Stimulated activated effector memory CD8-positive, alpha-beta T cell treated with anti-CD3 and anti-CD28 coated beads, Interleukin-12 subunit alpha, Interleukin-12 subunit beta, amount 100 ng/mL, for 72 hours (primary cell): ENCODE measurements at regions not wholly inside any gene's neighbourhood (a gene's known extent, or its start where the extent isn't known, plus 50 kb on each side); places are given as distances from the start of the nearest gene placed in this dataset.
A peak's percentile ranks its signal among the peaks of the same experiment; 100 is the strongest.

ENCODE experiments used
- ATAC-seq: fragments of 150-1000 bp; cut with Tn5 transposase; 2 replicates; pipeline ENCODE4 v1.10.0; 2021
- DNase-seq, 2 donors: peaks; one replicate each; pipeline ENCODE4 v3.0.0; 2021 to 2022; ENCODE audit warnings: low spot score in 2 of 2
- H3K27ac Mint-ChIP-seq: one replicate; pipeline ENCODE4 v1.8.0; 2022; ENCODE audit warnings: mild to moderate bottlenecking, mixed read lengths
- H3K36me3 Mint-ChIP-seq: one replicate; pipeline ENCODE4 v1.8.0; 2022; ENCODE audit warnings: mild to moderate bottlenecking, mixed read lengths
- H3K4me1 Mint-ChIP-seq: one replicate; pipeline ENCODE4 v1.8.0; 2022; ENCODE audit warnings: mixed read lengths
- H3K4me3 Mint-ChIP-seq: one replicate; pipeline ENCODE4 v1.8.0; 2022; ENCODE audit warnings: mild to moderate bottlenecking, mixed read lengths
- H3K9me3 Mint-ChIP-seq: one replicate; pipeline ENCODE4 v1.8.0; 2022; ENCODE audit warnings: mixed read lengths

- H3K4me1 Mint-ChIP-seq = peaks cover 27% of the 10 kb centered on the region
- DNase-seq (no peak), ATAC-seq (no peak)
- H3K36me3 Mint-ChIP-seq = no peaks in the 10 kb centered on the region
- H3K9me3 Mint-ChIP-seq = no peaks in the 10 kb centered on the region
- H3K27ac Mint-ChIP-seq = no peak overlapping the region
- H3K4me3 Mint-ChIP-seq = no peak overlapping the region
These were observed 76.8 kb upstream of the EPC2 start for GRCh38 chr2:148567716-148568115.

DNA sequence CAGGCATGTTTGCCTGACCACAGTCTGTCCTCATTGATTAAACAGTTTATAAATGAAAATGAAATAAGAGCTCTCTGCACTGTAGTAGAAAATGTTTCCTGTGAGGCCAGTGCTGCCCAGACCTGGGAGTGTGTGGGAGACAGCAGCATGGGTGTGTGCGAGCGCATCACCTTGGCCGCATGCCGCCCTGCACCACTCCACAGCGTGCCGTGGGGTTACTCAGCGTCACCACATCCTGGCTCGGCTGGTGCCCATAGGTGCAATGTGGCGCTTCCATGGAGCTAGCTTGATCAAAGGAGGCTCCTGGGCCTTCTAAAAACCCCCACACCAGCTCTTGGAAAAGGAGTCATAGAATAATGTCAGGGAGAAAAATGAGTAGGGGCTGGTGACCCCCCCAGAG is 76.0 kb upstream of the EPC2 start:
- Mint-ChIP-seq H3K4me1 (peaks cover 27% of the 10 kb centered on the region), H3K9me3 (no peaks in the 10 kb centered on the region), H3K4me3 (peak overlapping the region; percentile 27), H3K36me3 (no peaks in the 10 kb centered on the region), H3K27ac (no peak overlapping the region)
- DNase-seq = peak in 1 of 2 donors; percentile 25
- peak; percentile 99 for ATAC-seq

- H3K4me3 Mint-ChIP-seq = peak overlapping the region; percentile 27
- H3K4me1 Mint-ChIP-seq = peaks cover 27% of the 10 kb centered on the region
- DNase-seq (no peak), ATAC-seq (no peak)
- H3K9me3 Mint-ChIP-seq = no peaks in the 10 kb centered on the region
- no peak overlapping the region for H3K27ac Mint-ChIP-seq
- no peaks in the 10 kb centered on the region for H3K36me3 Mint-ChIP-seq
These were observed 75.3 kb upstream of the EPC2 start for GRCh38 chr2:148569221-148569620.

GRCh38 chr2:148570989-148571388 is 73.6 kb upstream of the EPC2 start:
- Mint-ChIP-seq H3K27ac (no peak overlapping the region), H3K36me3 (no peaks in the 10 kb centered on the region)
- ATAC-seq = no peak

GRCh38 chr2:148577845-148578492 is 66.6 kb upstream of the EPC2 start:
- DNase-seq = no peak
- no peak overlapping the region for H3K27ac Mint-ChIP-seq
- H3K4me3 Mint-ChIP-seq = no peak overlapping the region
- no peaks in the 10 kb centered on the region for H3K4me1 Mint-ChIP-seq
- ATAC-seq = no peak
- H3K9me3 Mint-ChIP-seq = no peaks in the 10 kb centered on the region
- H3K36me3 Mint-ChIP-seq = no peaks in the 10 kb centered on the region

More at GRCh38 chr2:148570989-148571388, 73.6 kb upstream of the EPC2 start:
- no peak for DNase-seq
- Mint-ChIP-seq H3K9me3 (no peaks in the 10 kb centered on the region), H3K4me3 (no peak overlapping the region), H3K4me1 (peaks cover 27% of the 10 kb centered on the region)

DNA sequence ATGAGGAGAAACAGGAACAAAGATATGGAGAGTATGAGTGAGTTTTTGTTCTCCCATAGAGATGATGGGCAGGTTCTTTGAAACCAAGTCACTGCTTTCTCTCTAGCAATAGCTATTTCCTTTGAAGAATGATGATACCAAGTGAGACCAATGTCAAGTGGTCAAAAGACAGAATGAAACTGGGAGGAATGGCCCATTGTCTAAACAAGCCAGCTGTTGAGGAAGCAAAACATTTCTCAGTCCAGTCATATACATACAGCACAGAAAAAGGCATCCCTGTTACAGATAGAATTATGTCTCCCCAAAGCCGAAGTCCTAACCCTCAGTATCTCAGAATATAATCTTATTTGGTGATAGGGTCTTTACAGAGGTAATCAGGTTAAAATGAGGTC is 66.1 kb upstream of the EPC2 start:
- H3K36me3 Mint-ChIP-seq = no peaks in the 10 kb centered on the region
- H3K9me3 Mint-ChIP-seq = no peaks in the 10 kb centered on the region
- H3K4me3 Mint-ChIP-seq = no peak overlapping the region
- ATAC-seq (no peak), DNase-seq (no peak)
- H3K4me1 Mint-ChIP-seq = no peaks in the 10 kb centered on the region
- no peak overlapping the region for H3K27ac Mint-ChIP-seq

- H3K4me1 Mint-ChIP-seq = no peaks in the 10 kb centered on the region
- no peak overlapping the region for H3K4me3 Mint-ChIP-seq
- no peaks in the 10 kb centered on the region for H3K9me3 Mint-ChIP-seq
- no peak for ATAC-seq
- no peaks in the 10 kb centered on the region for H3K36me3 Mint-ChIP-seq
- H3K27ac Mint-ChIP-seq = no peak overlapping the region
- DNase-seq = no peak
These were observed 61.7 kb upstream of the EPC2 start for GRCh38 chr2:148582679-148583511.

- no peak overlapping the region for H3K4me3 Mint-ChIP-seq
These were observed 58.9 kb upstream of the EPC2 start for GRCh38 chr2:148585696-148586095.

GRCh38 chr2:148586522-148587128 is 57.9 kb upstream of the EPC2 start:
- no peaks in the 10 kb centered on the region for H3K36me3 Mint-ChIP-seq
- no peak for DNase-seq
- no peaks in the 10 kb centered on the region for H3K9me3 Mint-ChIP-seq

More at GRCh38 chr2:148585696-148586095, 58.9 kb upstream of the EPC2 start:
- ATAC-seq = no peak
- H3K9me3 Mint-ChIP-seq = no peaks in the 10 kb centered on the region
- H3K36me3 Mint-ChIP-seq = no peaks in the 10 kb centered on the region
- H3K4me1 Mint-ChIP-seq = no peaks in the 10 kb centered on the region
- no peak for DNase-seq
- H3K27ac Mint-ChIP-seq = no peak overlapping the region

DNA sequence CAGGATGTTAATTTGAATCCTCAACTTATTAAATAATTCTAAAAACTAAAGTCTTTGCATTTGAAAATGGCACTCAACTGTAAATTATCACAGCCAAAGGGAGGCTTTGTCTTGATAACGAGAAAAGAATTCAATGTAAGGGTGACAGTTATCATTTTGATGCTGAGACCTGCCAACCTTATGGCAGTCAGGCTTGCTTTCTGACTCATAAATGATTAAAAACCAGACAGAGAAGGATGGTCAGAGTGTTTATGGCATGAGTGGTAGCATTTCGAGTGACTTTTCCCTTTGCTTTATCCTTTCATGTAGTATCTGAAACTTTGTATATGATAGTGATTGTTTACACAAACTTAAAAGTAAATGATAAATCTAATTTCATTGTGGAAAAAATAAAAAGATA is 53.9 kb upstream of the EPC2 start:
- DNase-seq (no peak), ATAC-seq (peak; percentile 98)
- H3K27ac Mint-ChIP-seq = no peak overlapping the region
- H3K36me3 Mint-ChIP-seq = no peaks in the 10 kb centered on the region
- no peak overlapping the region for H3K4me3 Mint-ChIP-seq
- no peaks in the 10 kb centered on the region for H3K4me1 Mint-ChIP-seq
- no peaks in the 10 kb centered on the region for H3K9me3 Mint-ChIP-seq

More at GRCh38 chr2:148586522-148587128, 57.9 kb upstream of the EPC2 start:
- ATAC-seq = no peak
- H3K4me1 Mint-ChIP-seq = no peaks in the 10 kb centered on the region
- no peak overlapping the region for H3K27ac Mint-ChIP-seq
- no peak overlapping the region for H3K4me3 Mint-ChIP-seq

GRCh38 chr2:148592791-148593190 is 51.8 kb upstream of the EPC2 start:
- ATAC-seq (no peak), DNase-seq (no peak)
- no peaks in the 10 kb centered on the region for H3K36me3 Mint-ChIP-seq
- H3K9me3 Mint-ChIP-seq = no peaks in the 10 kb centered on the region
- H3K4me1 Mint-ChIP-seq = no peaks in the 10 kb centered on the region
- no peak overlapping the region for H3K4me3 Mint-ChIP-seq
- no peak overlapping the region for H3K27ac Mint-ChIP-seq

- ATAC-seq (no peak), DNase-seq (no peak)
- H3K27ac Mint-ChIP-seq = no peak overlapping the region
- no peaks in the 10 kb centered on the region for H3K9me3 Mint-ChIP-seq
- no peaks in the 10 kb centered on the region for H3K36me3 Mint-ChIP-seq
- no peaks in the 10 kb centered on the region for H3K4me1 Mint-ChIP-seq
- H3K4me3 Mint-ChIP-seq = no peak overlapping the region
These were observed 51.1 kb upstream of the EPC2 start for GRCh38 chr2:148593421-148593820.

DNA sequence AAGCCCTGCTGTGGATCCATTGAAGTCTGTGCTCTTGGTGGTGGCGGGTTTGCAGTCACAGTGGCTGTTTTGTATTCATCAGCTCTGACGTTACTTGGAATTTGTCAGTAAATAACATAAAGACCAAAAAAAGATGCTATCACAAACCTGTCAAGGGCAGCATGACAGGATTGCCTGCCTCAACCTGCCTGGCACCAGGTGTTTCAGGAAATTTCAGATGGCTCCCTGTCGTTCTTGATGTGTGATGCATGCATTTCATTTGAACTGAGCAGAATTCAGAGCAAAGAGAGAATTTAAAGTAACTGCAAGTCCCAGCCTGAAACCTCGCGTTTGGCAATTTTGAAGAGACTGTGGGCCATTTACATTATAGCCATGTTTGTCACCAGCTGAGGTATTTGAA is 50.3 kb upstream of the EPC2 start:
- no peaks in the 10 kb centered on the region for H3K36me3 Mint-ChIP-seq
- H3K27ac Mint-ChIP-seq = no peak overlapping the region
- H3K4me1 Mint-ChIP-seq = no peaks in the 10 kb centered on the region
- DNase-seq (no peak), ATAC-seq (no peak)
- no peak overlapping the region for H3K4me3 Mint-ChIP-seq
- no peaks in the 10 kb centered on the region for H3K9me3 Mint-ChIP-seq
